Astrocyte (in vitro differentiated cells and primary cell): ENCODE measurements at regions not wholly inside any gene's neighbourhood (a gene's known extent, or its start where the extent isn't known, plus 50 kb on each side); places are given as distances from the start of the nearest gene placed in this dataset.

Experiments used
- DNase-seq: peaks from one replicate; pipeline ENCODE4 v3.0.0-alpha.2; 2010; ENCODE audit warnings: low read depth
- FAIRE-seq: peaks from 2 replicates; lab custom pipeline; 2011; peaks lifted over from hg19 to GRCh38; lab: Jason Lieb, UNC
- H2AFZ ChIP-seq: 2 replicates; pipeline ENCODE4 v1.6.0; 2012; ENCODE audit warnings: low read depth, low read length, inconsistent platforms
- H3K27ac ChIP-seq: 2 replicates; pipeline ENCODE4 v1.5.1; 2011; ENCODE audit warnings: low read depth, low read length, inconsistent platforms
- H3K27me3 ChIP-seq: 2 replicates; pipeline ENCODE4 v1.6.0; 2011; ENCODE audit warnings: low read length, inconsistent platforms; ENCODE audit not compliant: insufficient read depth
- H3K36me3 ChIP-seq: 2 replicates; pipeline ENCODE4 v1.5.1; 2011; ENCODE audit warnings: low read length, inconsistent platforms; ENCODE audit not compliant: insufficient read depth
- H3K4me1 ChIP-seq: 2 replicates; pipeline ENCODE4 v1.5.1; 2011; ENCODE audit warnings: low read length, inconsistent platforms; ENCODE audit not compliant: insufficient read depth
- H3K4me2 ChIP-seq: 2 replicates; pipeline ENCODE4 v1.6.0; 2012; ENCODE audit warnings: low read length, inconsistent platforms
- H3K4me3 ChIP-seq: 2 replicates; pipeline ENCODE4 v1.5.1; 2011; ENCODE audit warnings: low read depth, mild to moderate bottlenecking, low read length, inconsistent platforms; ENCODE audit not compliant: insufficient read depth
- H3K79me2 ChIP-seq: 2 replicates; pipeline ENCODE4 v1.6.0; 2012; ENCODE audit warnings: mild to moderate bottlenecking, low read length, inconsistent platforms; ENCODE audit not compliant: insufficient read depth
- H3K9ac ChIP-seq: 2 replicates; pipeline ENCODE4 v1.6.0; 2012; ENCODE audit warnings: mild to moderate bottlenecking, low read length, inconsistent platforms
- H3K9me3 ChIP-seq: 2 replicates; pipeline ENCODE4 v1.5.1; 2012; ENCODE audit warnings: low read depth, mild to moderate bottlenecking, low read length, inconsistent platforms; ENCODE audit not compliant: insufficient read depth
- H4K20me1 ChIP-seq: 2 replicates; pipeline ENCODE4 v1.6.0; 2012; ENCODE audit warnings: low read length, inconsistent platforms; ENCODE audit not compliant: insufficient read depth
- H3K27ac Mint-ChIP-seq: one replicate; pipeline ENCODE4 v1.8.0; 2021; ENCODE audit warnings: mild to moderate bottlenecking, mixed read lengths; ENCODE audit not compliant: unreplicated experiment
- H3K27me3 Mint-ChIP-seq: one replicate; pipeline ENCODE4 v1.8.0; 2021; ENCODE audit warnings: low read depth, mixed read lengths; ENCODE audit not compliant: unreplicated experiment
- H3K36me3 Mint-ChIP-seq: one replicate; pipeline ENCODE4 v1.8.0; 2021; ENCODE audit warnings: low read depth, mixed read lengths; ENCODE audit not compliant: unreplicated experiment
- H3K4me1 Mint-ChIP-seq: one replicate; pipeline ENCODE4 v1.8.0; 2021; ENCODE audit warnings: low read depth, mixed read lengths; ENCODE audit not compliant: unreplicated experiment
- H3K4me3 Mint-ChIP-seq: one replicate; pipeline ENCODE4 v1.8.0; 2021; ENCODE audit warnings: mild to moderate bottlenecking, moderate library complexity, mixed read lengths; ENCODE audit not compliant: unreplicated experiment
- H3K9me3 Mint-ChIP-seq: one replicate; pipeline ENCODE4 v1.8.0; 2021; ENCODE audit warnings: mild to moderate bottlenecking, mixed read lengths; ENCODE audit not compliant: unreplicated experiment
- EZH2 ChIP-seq: IDR thresholded peaks from 2 replicates; pipeline ENCODE4 v1.6.1; 2012; ENCODE audit warnings: mild to moderate bottlenecking, low read length, inconsistent platforms; ENCODE audit not compliant: insufficient read depth
- TF ChIP-seq, protein P1 (sequence below): IDR thresholded peaks from 2 replicates; pipeline ENCODE4 v1.5.1; 2011; ENCODE audit warnings: low read depth, mild to moderate bottlenecking, inconsistent platforms, low read length, moderate library complexity; ENCODE audit not compliant: insufficient read depth

DNA sequence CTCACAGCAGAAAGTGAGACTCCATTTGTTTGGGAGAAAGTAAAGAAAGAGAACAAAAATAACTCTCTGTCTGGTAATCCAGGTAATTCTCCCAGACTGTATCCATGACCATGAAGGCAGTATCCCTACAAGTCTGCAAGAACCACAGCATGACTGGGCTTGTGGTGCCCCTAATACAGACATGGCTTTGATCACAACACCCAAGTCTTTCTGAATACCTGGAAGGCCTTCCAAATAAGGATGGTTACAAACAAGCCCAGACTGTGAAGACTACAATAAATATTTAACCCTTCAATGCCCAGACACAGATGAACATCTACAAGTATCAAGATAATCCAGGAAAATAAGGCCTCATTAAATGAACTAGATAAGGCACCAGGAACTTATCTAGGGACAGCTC is 481.1 kb upstream of the RORB start:
- Histone ChIP-seq H3K9me3 (no peaks in the 10 kb centered on the region), H4K20me1 (no peaks in the 10 kb centered on the region), H3K9ac (no peak overlapping the region), H3K4me2 (no peak overlapping the region), H3K79me2 (no peaks in the 10 kb centered on the region), H3K27me3 (no peaks in the 10 kb centered on the region), H2AFZ (no peak overlapping the region), H3K27ac (no peak overlapping the region), H3K4me3 (no peak overlapping the region), H3K36me3 (no peaks in the 10 kb centered on the region), H3K4me1 (no peaks in the 10 kb centered on the region)
- H3K4me1 Mint-ChIP-seq: no peaks in the 10 kb centered on the region
- FAIRE-seq (no peak), DNase-seq (no peak)
- no peaks in the 10 kb centered on the region for H3K27me3 Mint-ChIP-seq
- H3K9me3 Mint-ChIP-seq: peaks cover 2% of the 10 kb centered on the region
- no peaks in the 10 kb centered on the region for H3K36me3 Mint-ChIP-seq
- no peak for TF ChIP-seq EZH2
- TF ChIP-seq, protein P1, sequence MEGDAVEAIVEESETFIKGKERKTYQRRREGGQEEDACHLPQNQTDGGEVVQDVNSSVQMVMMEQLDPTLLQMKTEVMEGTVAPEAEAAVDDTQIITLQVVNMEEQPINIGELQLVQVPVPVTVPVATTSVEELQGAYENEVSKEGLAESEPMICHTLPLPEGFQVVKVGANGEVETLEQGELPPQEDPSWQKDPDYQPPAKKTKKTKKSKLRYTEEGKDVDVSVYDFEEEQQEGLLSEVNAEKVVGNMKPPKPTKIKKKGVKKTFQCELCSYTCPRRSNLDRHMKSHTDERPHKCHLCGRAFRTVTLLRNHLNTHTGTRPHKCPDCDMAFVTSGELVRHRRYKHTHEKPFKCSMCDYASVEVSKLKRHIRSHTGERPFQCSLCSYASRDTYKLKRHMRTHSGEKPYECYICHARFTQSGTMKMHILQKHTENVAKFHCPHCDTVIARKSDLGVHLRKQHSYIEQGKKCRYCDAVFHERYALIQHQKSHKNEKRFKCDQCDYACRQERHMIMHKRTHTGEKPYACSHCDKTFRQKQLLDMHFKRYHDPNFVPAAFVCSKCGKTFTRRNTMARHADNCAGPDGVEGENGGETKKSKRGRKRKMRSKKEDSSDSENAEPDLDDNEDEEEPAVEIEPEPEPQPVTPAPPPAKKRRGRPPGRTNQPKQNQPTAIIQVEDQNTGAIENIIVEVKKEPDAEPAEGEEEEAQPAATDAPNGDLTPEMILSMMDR: no peak
- no peak overlapping the region for H3K4me3 Mint-ChIP-seq
- H3K27ac Mint-ChIP-seq: no peak overlapping the region

DNA sequence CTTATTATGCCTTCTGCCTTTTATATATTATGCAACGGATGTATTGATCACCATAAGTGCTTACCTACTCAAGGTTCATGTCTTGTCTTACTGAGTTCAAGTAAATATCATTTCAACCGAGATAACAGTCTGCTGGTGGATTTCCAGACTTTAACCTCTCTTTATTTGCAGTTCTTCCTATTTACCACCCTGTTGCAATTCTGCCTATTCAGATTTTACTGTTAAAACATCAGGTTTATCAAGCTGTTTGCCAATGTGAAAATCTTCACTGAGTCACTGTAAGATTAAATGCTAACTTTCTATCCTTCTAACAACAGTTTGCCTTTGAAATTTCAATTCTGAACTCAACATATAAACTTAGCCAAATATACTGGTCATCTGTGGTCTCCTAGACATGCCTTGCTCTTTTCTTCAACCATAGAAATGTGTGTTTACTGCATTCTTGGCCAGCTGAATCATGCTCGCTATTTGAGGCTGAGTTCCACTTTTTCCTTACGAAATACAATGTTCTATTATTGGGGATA is 471.7 kb upstream of the RORB start:
- Histone ChIP-seq H3K9me3 (no peaks in the 10 kb centered on the region), H2AFZ (no peak overlapping the region), H3K9ac (no peak overlapping the region), H3K36me3 (no peaks in the 10 kb centered on the region), H3K79me2 (no peaks in the 10 kb centered on the region), H3K4me1 (peaks cover 7% of the 10 kb centered on the region), H3K4me2 (peak overlapping the region; percentile 50), H3K27me3 (no peaks in the 10 kb centered on the region), H3K27ac (no peak overlapping the region), H4K20me1 (no peaks in the 10 kb centered on the region), H3K4me3 (no peak overlapping the region)
- FAIRE-seq (no peak), DNase-seq (peak; percentile 95)
- peak overlapping the region; percentile 77 for H3K27ac Mint-ChIP-seq
- H3K4me1 Mint-ChIP-seq: peaks cover 13% of the 10 kb centered on the region
- H3K27me3 Mint-ChIP-seq: no peaks in the 10 kb centered on the region
- no peaks in the 10 kb centered on the region for H3K9me3 Mint-ChIP-seq
- H3K36me3 Mint-ChIP-seq: no peaks in the 10 kb centered on the region
- no peak for TF ChIP-seq EZH2
- TF ChIP-seq, protein P1: no peak
- H3K4me3 Mint-ChIP-seq: no peak overlapping the region

DNA sequence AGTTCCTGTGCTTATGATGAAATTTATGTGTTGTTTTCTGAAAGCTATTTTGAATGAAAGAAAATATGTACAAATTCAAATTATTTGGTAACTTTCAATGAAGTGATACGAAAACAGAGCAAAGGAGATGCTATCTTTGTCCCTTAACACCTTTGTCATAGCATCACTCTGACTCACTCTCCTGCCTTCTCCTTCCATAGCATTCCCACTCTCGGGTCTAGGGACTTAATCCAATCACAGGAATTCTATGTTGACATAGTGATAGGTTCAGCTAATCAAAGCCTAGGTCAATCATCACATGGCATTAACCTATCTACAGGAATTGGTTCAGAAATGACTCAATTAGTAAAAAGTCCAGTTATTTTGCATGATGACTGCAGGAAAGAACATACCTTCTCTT is 464.7 kb upstream of the RORB start:
- peaks cover 4% of the 10 kb centered on the region for H3K4me1 Mint-ChIP-seq
- Histone ChIP-seq H3K36me3 (no peaks in the 10 kb centered on the region), H3K4me3 (no peak overlapping the region), H3K4me2 (no peak overlapping the region), H3K27ac (no peak overlapping the region), H3K4me1 (no peaks in the 10 kb centered on the region), H3K79me2 (no peaks in the 10 kb centered on the region), H3K27me3 (no peaks in the 10 kb centered on the region), H3K9me3 (no peaks in the 10 kb centered on the region), H4K20me1 (no peaks in the 10 kb centered on the region), H3K9ac (no peak overlapping the region), H2AFZ (no peak overlapping the region)
- H3K27me3 Mint-ChIP-seq: no peaks in the 10 kb centered on the region
- no peaks in the 10 kb centered on the region for H3K9me3 Mint-ChIP-seq
- H3K4me3 Mint-ChIP-seq: no peak overlapping the region
- TF ChIP-seq EZH2: no peak
- TF ChIP-seq, protein P1: no peak
- no peaks in the 10 kb centered on the region for H3K36me3 Mint-ChIP-seq
- FAIRE-seq: no peak
- H3K27ac Mint-ChIP-seq: no peak overlapping the region
- no peak for DNase-seq
